HG03460 (cell line): ENCODE measurements at regions not wholly inside any gene's neighbourhood (a gene's known extent, or its start where the extent isn't known, plus 50 kb on each side); places are given as distances from the start of the nearest gene placed in this dataset.
A peak's percentile ranks its signal among the peaks of the same experiment; 100 is the strongest.
"Not testable (repeated sequence)": the region's sequence is repeated elsewhere in the genome, so short reads cannot be mapped to it uniquely, and the experiment has no call there.

Experiments
- ATAC-seq: cut with Tn5 transposase; IDR thresholded peaks from one replicate; pipeline ENCODE4 v1.9.1; 2021; ENCODE audit not compliant: unreplicated experiment

GRCh38 chr17:20633268-20634059, 53.9 kb downstream of the CDRT15L2 start:
- not testable (repeated sequence) for ATAC-seq

DNA sequence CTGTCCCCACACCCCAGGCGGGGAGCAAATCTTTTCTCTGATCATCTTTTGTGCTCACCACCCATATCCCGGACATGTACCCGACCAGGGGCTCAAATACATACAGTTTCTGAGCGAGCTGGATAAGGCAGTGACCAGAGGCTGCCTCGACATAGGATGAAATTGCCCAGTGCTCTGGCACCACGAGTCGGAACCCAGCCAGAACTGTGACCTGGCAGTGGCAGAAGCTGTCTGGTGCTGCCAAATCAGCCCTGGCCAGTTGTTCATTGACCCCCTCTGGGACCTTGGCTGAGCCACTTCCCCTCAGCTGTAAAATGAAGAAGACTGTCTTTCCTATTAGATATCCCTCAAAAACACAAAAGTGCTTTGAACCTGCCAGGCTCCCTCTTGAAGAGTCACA, 60.6 kb downstream of the CDRT15L2 start:
- ATAC-seq = not testable (repeated sequence)

GRCh38 chr17:20646661-20647272, 67.2 kb downstream of the CDRT15L2 start:
- not testable (repeated sequence) for ATAC-seq

DNA sequence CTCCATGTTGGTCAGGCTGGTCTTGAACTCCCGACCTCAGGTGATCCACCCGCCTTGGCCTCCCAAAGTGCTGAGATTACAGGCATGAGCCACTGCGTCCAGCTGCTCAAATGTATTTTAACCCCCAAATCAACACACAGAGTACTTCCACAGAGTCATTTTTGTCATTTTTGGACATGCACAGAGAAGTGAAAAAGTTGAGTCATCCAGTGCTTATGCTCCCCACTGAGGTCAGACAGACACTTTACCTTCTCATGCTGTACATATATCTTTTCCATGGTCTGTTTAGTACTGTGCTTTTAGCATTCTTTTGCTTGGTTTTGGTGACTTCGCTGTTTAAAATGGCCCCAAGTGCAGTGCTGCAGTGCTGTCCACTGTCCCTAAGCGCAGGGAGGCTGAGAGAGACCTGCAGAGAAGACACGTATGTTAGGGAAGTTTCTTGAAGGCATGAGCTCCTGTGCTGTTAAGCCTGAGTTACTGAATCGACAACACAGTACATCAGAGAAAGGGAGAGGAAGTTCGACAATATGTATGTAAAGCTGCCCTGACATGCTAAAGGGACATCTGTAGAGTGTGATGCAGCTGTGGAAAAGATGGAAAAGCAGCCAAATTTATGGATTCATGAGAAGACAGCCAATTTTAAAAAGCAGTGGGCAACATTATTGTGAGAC, 69.7 kb downstream of the CDRT15L2 start:
- ATAC-seq = peak; percentile 78

- ATAC-seq = not testable (repeated sequence)
Observed at GRCh38 chr17:20651022-20651421, 71.5 kb downstream of the CDRT15L2 start.

- not testable (repeated sequence) for ATAC-seq
Observed at GRCh38 chr17:20651736-20652135, 72.2 kb downstream of the CDRT15L2 start.

GRCh38 chr17:20653391-20653790, 73.9 kb downstream of the CDRT15L2 start:
- ATAC-seq = not testable (repeated sequence)

DNA sequence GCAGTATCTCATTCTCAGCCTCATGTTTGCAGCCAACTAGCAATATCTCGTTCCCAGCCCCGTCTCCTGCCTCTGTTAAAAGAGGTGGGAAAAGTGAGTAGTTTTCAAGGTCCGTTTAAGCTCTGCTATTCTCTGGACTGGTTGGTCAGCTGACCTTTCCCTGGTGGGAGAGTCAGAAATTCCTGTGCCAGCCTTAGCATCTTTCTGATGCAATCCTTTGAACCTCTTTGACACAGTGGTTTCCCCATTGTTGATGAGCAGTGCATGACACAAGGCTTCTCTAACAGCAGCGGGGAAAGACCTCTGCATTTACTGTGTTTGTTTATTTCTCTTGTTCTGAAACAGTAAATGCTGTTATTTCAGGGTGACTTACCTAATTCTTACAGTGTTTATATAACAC, 74.6 kb downstream of the CDRT15L2 start:
- ATAC-seq = not testable (repeated sequence)

DNA sequence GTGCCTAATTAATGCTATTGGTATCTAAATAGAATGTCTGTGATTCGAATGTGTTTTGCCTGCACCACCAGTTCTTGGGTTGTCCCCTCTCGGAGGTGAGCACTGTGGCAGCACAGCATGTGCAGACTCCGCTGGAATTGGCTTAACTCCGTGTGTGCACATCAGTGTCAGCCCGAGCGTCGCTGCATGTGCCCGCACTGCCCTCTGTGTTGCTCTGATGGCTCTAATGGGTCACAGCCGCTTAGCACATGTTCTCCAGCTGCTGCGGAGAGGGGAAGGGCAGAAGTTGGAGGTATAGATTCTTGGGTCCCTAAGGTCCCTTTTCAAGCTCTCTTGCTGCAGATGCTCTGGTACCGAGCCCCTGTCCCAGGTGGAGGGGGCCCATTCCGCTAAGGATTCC, 75.1 kb downstream of the CDRT15L2 start:
- ATAC-seq = not testable (repeated sequence)

GRCh38 chr17:20665103-20665955, 85.8 kb downstream of the CDRT15L2 start:
- ATAC-seq = peak; percentile 78

DNA sequence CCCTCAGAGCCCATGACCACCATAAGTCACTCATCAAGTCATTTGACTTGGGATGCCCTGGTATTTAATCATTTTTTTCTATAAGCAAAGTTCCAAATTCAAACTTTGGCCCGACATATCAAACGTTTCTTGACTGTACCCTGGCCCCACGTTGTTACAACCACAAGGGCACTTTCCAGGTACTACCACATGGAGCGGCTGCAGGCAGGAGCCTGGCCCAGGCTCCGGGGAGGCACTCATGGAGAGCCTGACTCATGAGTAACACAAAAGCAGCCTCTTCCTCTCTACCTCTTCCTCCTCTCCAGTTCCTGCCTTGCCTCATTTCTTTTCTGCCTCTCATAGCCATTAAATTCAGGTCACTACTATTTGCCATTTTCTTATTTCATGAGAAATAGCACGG, 87.2 kb downstream of the CDRT15L2 start:
- not testable (repeated sequence) for ATAC-seq

- not testable (repeated sequence) for ATAC-seq
Observed at GRCh38 chr17:20667712-20668111, 88.2 kb downstream of the CDRT15L2 start.

DNA sequence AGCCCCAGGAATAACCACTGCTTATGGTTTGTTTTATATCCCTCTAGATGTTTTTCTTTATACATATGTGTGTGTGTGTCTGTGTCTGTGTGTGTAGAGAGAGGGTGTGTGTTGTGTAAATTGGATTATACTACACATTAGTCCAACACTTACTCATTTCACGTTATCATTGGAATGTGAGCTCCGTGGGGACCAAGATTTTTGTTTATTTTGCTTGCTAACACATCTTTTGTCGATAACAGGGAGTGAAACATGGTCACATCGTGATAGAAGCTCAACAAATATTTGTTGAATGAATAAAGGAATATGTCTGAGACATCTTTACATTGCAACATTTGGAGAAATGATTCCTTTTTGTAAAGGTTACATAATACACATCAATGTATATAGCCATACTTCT, 88.8 kb downstream of the CDRT15L2 start:
- ATAC-seq = not testable (repeated sequence)

DNA sequence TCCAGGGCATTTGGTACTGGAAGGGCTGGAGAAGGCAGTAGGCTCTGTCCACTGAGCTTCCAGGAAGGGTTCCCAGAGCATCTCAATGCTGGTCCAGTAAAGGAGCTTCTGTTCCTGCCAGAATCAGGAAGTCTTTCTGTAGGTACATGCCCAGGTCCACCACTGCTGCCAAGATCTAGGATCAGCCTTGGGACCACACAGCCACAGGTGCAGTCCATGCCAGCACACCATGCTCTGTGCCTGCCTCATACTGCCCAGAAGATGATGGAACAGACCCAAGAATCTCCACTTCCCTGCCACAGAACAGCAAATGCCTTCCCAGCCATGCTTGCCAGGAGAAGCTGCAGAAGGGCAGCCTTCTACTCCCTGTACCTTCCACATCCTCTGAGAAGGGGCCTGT, 89.3 kb downstream of the CDRT15L2 start:
- ATAC-seq = not testable (repeated sequence)

DNA sequence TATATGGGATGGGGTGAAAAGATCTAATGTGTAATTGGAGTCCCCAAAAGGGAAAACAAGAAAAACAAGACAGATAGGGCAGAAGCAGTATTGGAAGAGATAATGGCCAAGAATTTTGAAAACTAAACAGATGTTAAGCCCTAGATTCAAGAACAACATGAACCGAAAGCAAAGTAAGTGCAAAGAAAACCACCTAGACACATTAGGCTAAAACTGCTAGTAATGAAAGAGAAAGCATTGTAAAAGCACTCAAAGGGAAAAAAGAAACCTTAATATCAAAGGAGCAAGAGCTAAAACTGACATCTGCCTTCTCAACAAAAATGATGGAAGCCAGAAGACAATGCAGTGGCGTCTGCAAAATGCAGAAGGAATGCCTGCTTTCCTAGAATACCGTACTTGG, 91.0 kb downstream of the CDRT15L2 start:
- peak; percentile 56 for ATAC-seq

- ATAC-seq = not testable (repeated sequence)
Observed at GRCh38 chr17:20674374-20674773, 94.8 kb downstream of the CDRT15L2 start.

DNA sequence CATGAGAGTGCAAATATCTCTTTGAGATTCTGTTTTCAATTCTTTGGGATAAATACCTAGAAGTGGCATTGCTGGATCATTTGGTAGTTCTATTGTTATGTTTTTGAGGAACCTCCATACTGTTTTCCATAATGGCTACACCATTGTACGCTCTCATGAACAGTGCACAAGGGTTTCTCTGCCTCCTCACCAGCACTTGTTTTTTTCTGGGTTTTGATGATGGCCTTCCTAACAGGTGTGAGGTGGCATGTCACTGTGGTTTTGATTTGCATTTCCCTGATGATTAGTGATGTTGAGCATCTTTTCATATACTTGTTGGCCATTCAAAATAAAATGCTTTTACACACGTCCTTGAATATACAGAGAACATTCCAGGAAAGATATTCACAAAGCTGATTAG, 96.2 kb downstream of the CDRT15L2 start:
- not testable (repeated sequence) for ATAC-seq

DNA sequence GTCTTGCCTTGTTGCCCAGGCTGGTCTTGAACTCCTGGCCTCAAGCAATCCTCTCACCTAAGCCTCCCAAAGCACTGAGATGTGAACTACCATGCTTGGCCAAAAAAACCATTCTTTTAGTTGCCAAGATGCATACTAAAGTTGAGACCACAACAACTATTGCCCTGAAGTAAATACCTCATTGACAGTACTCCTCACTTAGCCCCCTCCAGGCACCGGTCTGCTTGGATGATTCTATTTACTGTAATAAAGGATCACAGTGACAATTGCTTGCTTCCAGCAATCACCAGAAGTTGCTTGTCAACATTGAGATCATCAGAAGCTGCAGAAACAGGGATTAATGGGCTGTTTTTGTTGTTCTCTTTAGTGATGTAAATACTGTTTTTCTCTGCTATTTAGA, 97.1 kb downstream of the CDRT15L2 start:
- not testable (repeated sequence) for ATAC-seq

GRCh38 chr17:20677469-20677868, 97.9 kb downstream of the CDRT15L2 start:
- ATAC-seq = not testable (repeated sequence)

- not testable (repeated sequence) for ATAC-seq
Observed at GRCh38 chr17:20678424-20678823, 98.9 kb downstream of the CDRT15L2 start.
